ENCODE measurements at regions not wholly inside any gene's neighbourhood (a gene's known extent, or its start where the extent isn't known, plus 50 kb on each side); places are given as distances from the start of the nearest gene placed in this dataset.
A peak's percentile ranks its signal among the peaks of the same experiment; 100 is the strongest.
"Not testable (repeated sequence)": the region's sequence is repeated elsewhere in the genome, so short reads cannot be mapped to it uniquely, and the experiment has no call there.

DNA sequence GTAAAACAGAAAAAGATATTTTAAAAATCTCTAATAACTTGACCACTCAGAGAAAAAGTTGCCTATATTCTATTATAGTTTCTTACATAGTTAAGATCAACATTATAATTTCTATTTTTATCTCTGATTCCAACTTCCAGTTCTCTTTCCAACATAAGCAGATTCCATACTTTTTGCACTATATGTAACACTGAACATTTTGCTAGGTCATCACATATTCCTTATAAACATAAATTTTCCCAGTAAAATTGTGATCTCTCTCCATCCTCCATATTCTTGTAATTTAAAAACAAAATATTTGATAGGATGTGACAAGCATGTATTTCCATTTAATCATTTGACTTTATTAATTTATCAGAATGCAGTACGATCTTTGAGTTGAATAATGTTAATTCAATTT is 170.4 kb upstream of the THSD7A start:
- H3K4me3 ChIP-seq (ENCODE audit: low read depth, low read length), result no peak overlapping the region
- no peaks in the 10 kb centered on the region for H3K27me3 ChIP-seq (ENCODE audit: control insufficient read depth, insufficient read depth, low read length)
- H3K36me3 ChIP-seq (ENCODE audit: control insufficient read depth, insufficient read depth, low read length), result no peaks in the 10 kb centered on the region
- no peaks in the 10 kb centered on the region for H3K9me3 ChIP-seq (ENCODE audit: control insufficient read depth, insufficient read depth, low read length)
- H3K4me1 ChIP-seq (ENCODE audit: control insufficient read depth, insufficient read depth, low read length), result no peaks in the 10 kb centered on the region
- H3K27ac ChIP-seq (ENCODE audit: low read depth, low read length), result no peak overlapping the region
- H3K9ac ChIP-seq (ENCODE audit: low read depth, low read length), result no peak overlapping the region

DNA sequence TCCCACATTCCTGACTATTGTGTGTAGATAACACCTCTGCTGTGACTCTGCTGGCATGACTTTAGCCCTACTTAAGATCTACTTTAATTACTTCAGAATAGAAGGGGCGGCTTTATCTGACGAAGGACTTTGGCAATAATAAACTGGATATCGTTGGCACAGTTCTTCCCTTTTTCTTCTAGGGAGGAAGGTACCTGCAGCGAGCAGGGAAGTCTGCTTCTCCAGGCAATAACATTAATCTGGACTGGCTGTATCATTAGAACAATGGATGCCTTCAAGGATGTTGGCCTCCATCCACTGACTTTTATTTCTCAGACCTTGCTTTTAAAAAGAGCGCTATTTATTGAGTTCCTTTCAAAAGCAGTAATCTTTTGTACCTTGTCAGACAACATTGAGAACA is 172.6 kb upstream of the THSD7A start:
- H3K27ac ChIP-seq (ENCODE audit: low read depth, low read length), result no peak overlapping the region
- H3K9me3 ChIP-seq (ENCODE audit: control insufficient read depth, insufficient read depth, low read length), result no peaks in the 10 kb centered on the region
- no peaks in the 10 kb centered on the region for H3K36me3 ChIP-seq (ENCODE audit: control insufficient read depth, insufficient read depth, low read length)
- no peaks in the 10 kb centered on the region for H3K27me3 ChIP-seq (ENCODE audit: control insufficient read depth, insufficient read depth, low read length)
- no peak overlapping the region for H3K4me3 ChIP-seq (ENCODE audit: low read depth, low read length)
- no peaks in the 10 kb centered on the region for H3K4me1 ChIP-seq (ENCODE audit: control insufficient read depth, insufficient read depth, low read length)
- H3K9ac ChIP-seq (ENCODE audit: low read depth, low read length), result no peak overlapping the region

DNA sequence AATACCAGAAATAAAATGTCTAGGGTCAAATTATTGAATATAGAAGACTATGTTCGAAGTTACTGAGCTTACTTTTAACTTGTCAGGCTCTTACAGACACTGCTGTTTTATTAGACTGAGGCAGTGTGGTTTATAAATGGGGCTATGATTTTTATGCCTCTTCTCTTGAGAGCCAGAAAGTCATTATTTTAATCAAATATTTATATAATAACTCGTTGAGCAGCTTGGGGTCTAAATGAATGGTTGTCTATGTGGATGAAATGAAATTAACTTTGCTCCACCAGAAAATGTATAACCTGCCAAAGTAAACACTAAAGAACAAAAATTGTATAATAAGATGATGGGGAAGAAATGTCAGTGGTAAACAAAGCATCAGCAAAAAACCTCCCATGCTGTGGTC is 175.6 kb upstream of the THSD7A start:
- H3K9me3 ChIP-seq (ENCODE audit: control insufficient read depth, insufficient read depth, low read length), result no peaks in the 10 kb centered on the region
- H3K27ac ChIP-seq (ENCODE audit: low read depth, low read length), result no peak overlapping the region
- H3K36me3 ChIP-seq (ENCODE audit: control insufficient read depth, insufficient read depth, low read length), result no peaks in the 10 kb centered on the region
- H3K4me3 ChIP-seq (ENCODE audit: low read depth, low read length), result no peak overlapping the region
- no peaks in the 10 kb centered on the region for H3K27me3 ChIP-seq (ENCODE audit: control insufficient read depth, insufficient read depth, low read length)
- no peak overlapping the region for H3K9ac ChIP-seq (ENCODE audit: low read depth, low read length)
- no peaks in the 10 kb centered on the region for H3K4me1 ChIP-seq (ENCODE audit: control insufficient read depth, insufficient read depth, low read length)

DNA sequence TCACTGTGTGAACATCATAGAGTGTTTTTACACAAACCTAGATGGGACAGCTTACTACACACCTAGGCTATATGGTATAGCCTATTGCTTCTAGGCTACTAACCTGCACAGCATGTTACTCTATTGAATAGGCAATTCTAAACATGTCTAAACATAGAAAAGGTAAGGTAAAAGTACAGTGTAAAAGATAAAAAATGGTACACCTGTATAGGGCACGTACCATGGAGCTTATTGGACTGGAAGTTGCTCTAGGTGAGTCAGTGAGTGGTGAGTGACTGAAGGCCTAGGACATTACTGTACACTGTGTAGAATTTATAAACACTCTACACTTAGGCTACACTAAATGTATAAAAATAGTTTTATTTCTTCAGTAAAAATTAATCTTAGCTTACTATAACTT is 182.0 kb upstream of the THSD7A start:
- no peaks in the 10 kb centered on the region for H3K9me3 ChIP-seq (ENCODE audit: control insufficient read depth, insufficient read depth, low read length)

DNA sequence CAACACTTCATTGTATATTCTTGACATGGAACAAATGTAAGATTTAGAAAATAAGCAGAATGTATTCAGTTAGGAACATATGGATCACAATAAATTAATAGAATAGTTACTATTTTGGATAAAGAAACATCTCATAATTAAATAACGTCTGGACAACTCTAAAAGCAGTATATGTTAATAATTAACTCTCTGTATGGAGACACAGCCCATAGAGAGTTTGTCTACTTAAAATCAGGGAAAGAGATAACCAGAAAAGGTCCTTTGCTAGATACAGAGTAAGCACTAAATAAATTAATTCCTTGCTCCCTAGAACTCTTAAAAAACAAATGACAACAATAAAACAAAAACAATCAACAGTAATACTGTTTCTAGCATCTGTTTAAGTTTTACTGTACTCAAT is 184.4 kb upstream of the THSD7A start:
- Histone ChIP-seq H3K36me3 (ENCODE audit: control insufficient read depth, insufficient read depth, low read length) (no peaks in the 10 kb centered on the region), H3K9me3 (ENCODE audit: control insufficient read depth, insufficient read depth, low read length) (no peaks in the 10 kb centered on the region), H3K4me1 (ENCODE audit: control insufficient read depth, insufficient read depth, low read length) (peaks cover 6% of the 10 kb centered on the region), H3K27me3 (ENCODE audit: control insufficient read depth, insufficient read depth, low read length) (no peaks in the 10 kb centered on the region), H3K4me3 (ENCODE audit: low read depth, low read length) (no peak overlapping the region), H3K27ac (ENCODE audit: low read depth, low read length) (no peak overlapping the region), H3K9ac (ENCODE audit: low read depth, low read length) (no peak overlapping the region)

More for the DNA sequence above, 182.0 kb upstream of the THSD7A start:
- Histone ChIP-seq H3K27me3 (ENCODE audit: control insufficient read depth, insufficient read depth, low read length) (no peaks in the 10 kb centered on the region), H3K27ac (ENCODE audit: low read depth, low read length) (no peak overlapping the region), H3K36me3 (ENCODE audit: control insufficient read depth, insufficient read depth, low read length) (no peaks in the 10 kb centered on the region), H3K9ac (ENCODE audit: low read depth, low read length) (no peak overlapping the region), H3K4me3 (ENCODE audit: low read depth, low read length) (no peak overlapping the region), H3K4me1 (ENCODE audit: control insufficient read depth, insufficient read depth, low read length) (peaks cover 6% of the 10 kb centered on the region)

DNA sequence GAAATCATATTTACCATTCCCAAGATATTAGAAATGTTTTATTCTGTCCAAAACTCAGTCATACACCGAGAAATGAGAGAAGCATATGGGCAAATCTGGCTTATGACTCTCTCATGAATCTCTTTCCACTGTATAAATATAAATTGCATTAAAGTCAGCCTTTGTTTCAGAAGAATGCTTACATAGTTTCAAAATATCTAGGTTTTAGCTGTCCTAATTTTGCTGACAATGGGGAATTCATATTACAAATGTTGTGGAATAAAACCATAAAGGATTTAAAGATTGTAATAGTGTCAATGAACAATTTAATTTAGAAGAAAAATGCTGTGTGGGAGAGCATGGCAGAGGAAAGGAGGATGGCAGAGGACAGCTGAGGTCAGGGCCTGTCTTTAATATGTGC is 185.0 kb upstream of the THSD7A start:
- H3K36me3 ChIP-seq (ENCODE audit: control insufficient read depth, insufficient read depth, low read length), result no peaks in the 10 kb centered on the region
- H3K27me3 ChIP-seq (ENCODE audit: control insufficient read depth, insufficient read depth, low read length), result no peaks in the 10 kb centered on the region
- H3K27ac ChIP-seq (ENCODE audit: low read depth, low read length), result no peak overlapping the region
- peaks cover 6% of the 10 kb centered on the region for H3K4me1 ChIP-seq (ENCODE audit: control insufficient read depth, insufficient read depth, low read length)
- H3K9ac ChIP-seq (ENCODE audit: low read depth, low read length), result no peak overlapping the region
- no peak overlapping the region for H3K4me3 ChIP-seq (ENCODE audit: low read depth, low read length)
- H3K9me3 ChIP-seq (ENCODE audit: control insufficient read depth, insufficient read depth, low read length), result no peaks in the 10 kb centered on the region

DNA sequence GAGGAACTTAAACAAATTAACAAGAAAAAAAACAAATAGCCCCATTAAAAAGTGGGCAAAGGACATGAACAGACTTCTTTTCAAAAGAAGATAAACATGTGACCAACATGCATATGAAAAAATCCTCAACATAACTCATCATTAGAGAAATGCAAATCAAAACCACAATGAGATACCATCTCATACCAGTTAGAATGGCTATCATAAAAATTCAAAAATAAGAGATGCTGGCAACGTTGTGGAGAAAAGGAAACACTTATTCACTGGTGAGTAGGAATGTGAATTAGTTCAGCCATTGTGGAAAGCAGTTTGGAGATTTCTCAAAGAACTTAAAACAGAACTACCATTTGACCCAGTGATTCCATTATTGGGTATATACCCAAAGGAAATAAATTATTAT is 189.1 kb upstream of the TMEM106B start:
- H3K36me3 ChIP-seq (ENCODE audit: control insufficient read depth, insufficient read depth, low read length); H3K27ac ChIP-seq (ENCODE audit: low read depth, low read length); H3K4me3 ChIP-seq (ENCODE audit: low read depth, low read length); H3K9me3 ChIP-seq (ENCODE audit: control insufficient read depth, insufficient read depth, low read length); H3K4me1 ChIP-seq (ENCODE audit: control insufficient read depth, insufficient read depth, low read length); H3K27me3 ChIP-seq (ENCODE audit: control insufficient read depth, insufficient read depth, low read length); H3K9ac ChIP-seq (ENCODE audit: low read depth, low read length): not testable (repeated sequence)

DNA sequence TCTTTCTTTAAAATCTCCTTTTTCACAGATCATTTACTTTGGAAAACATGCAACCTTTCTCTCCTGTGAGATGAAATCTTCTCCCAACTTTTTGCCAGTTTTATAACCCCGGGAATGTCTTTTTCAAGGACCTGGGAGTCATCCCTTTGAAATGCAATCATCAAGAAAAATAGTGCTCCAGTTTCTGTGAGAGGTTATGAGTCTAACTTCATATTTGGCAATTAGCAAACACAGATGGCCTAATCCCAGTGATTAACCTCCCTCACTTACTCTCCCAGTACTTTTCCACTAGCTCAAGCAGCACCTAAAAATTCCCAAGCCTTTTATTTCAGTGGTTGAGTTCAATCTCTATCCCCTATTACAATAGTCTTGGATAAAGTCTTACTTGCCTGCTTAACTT is 185.8 kb upstream of the TMEM106B start:
- H3K4me1 ChIP-seq (ENCODE audit: control insufficient read depth, insufficient read depth, low read length), result peaks cover 4% of the 10 kb centered on the region; the same call in 1 of the 2 replicates
- no peak overlapping the region for H3K4me3 ChIP-seq (ENCODE audit: low read depth, low read length)
- H3K27ac ChIP-seq (ENCODE audit: low read depth, low read length), result no peak overlapping the region
- H3K9ac ChIP-seq (ENCODE audit: low read depth, low read length), result no peak overlapping the region
- no peaks in the 10 kb centered on the region for H3K27me3 ChIP-seq (ENCODE audit: control insufficient read depth, insufficient read depth, low read length)
- no peaks in the 10 kb centered on the region for H3K9me3 ChIP-seq (ENCODE audit: control insufficient read depth, insufficient read depth, low read length)
- H3K36me3 ChIP-seq (ENCODE audit: control insufficient read depth, insufficient read depth, low read length), result no peaks in the 10 kb centered on the region

DNA sequence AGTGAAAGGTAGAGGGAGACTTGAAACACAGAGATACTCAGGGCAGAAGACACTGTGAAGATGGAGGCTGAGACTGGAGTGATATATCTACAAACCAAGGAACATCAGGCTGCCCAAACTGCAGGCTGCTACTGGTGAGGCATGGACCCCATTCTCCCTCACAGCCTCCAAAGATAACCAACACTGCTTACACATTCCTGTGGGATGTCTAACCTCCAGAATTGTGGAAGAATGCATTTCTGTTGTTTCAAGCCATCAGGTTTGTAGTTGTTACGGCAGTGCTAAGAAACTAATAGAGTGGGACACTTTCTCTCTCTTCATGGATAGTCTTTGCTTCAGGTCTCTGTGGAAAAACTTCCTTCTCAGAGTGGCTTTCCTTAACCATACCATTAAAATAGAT is 182.6 kb upstream of the TMEM106B start:
- Histone ChIP-seq H3K9ac (ENCODE audit: low read depth, low read length) (no peak overlapping the region), H3K36me3 (ENCODE audit: control insufficient read depth, insufficient read depth, low read length) (no peaks in the 10 kb centered on the region), H3K4me1 (ENCODE audit: control insufficient read depth, insufficient read depth, low read length) (peaks cover 27% of the 10 kb centered on the region; the same call in 1 of the 2 replicates), H3K27ac (ENCODE audit: low read depth, low read length) (no peak overlapping the region), H3K4me3 (ENCODE audit: low read depth, low read length) (no peak overlapping the region), H3K27me3 (ENCODE audit: control insufficient read depth, insufficient read depth, low read length) (no peaks in the 10 kb centered on the region), H3K9me3 (ENCODE audit: control insufficient read depth, insufficient read depth, low read length) (no peaks in the 10 kb centered on the region)

DNA sequence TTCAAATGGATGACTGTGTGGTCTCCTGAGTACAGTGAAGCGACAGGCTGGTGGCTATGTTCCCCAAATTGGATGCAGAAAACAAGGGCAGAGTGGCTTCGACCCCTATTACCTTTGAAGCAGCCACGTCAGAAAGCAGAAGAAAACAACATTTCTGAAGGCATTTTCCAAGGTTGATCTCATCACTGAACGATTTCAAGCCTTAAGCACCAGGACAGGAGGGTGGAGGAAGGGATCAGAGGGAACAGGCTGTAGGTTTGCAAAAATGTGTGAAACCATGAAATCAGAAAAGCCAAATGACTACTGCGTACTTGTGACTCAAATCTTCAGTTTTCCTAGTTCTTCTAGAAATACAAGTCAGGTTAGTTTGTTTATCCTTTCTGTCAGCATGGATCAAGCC is 181.0 kb upstream of the TMEM106B start:
- no peaks in the 10 kb centered on the region for H3K9me3 ChIP-seq (ENCODE audit: control insufficient read depth, insufficient read depth, low read length)
- H3K27ac ChIP-seq (ENCODE audit: low read depth, low read length), result peak overlapping the region; percentile 24
- H3K36me3 ChIP-seq (ENCODE audit: control insufficient read depth, insufficient read depth, low read length), result no peaks in the 10 kb centered on the region
- no peak overlapping the region for H3K4me3 ChIP-seq (ENCODE audit: low read depth, low read length)
- no peaks in the 10 kb centered on the region for H3K27me3 ChIP-seq (ENCODE audit: control insufficient read depth, insufficient read depth, low read length)
- H3K4me1 ChIP-seq (ENCODE audit: control insufficient read depth, insufficient read depth, low read length), result peaks cover 27% of the 10 kb centered on the region; the same call in 1 of the 2 replicates
- no peak overlapping the region for H3K9ac ChIP-seq (ENCODE audit: low read depth, low read length)

DNA sequence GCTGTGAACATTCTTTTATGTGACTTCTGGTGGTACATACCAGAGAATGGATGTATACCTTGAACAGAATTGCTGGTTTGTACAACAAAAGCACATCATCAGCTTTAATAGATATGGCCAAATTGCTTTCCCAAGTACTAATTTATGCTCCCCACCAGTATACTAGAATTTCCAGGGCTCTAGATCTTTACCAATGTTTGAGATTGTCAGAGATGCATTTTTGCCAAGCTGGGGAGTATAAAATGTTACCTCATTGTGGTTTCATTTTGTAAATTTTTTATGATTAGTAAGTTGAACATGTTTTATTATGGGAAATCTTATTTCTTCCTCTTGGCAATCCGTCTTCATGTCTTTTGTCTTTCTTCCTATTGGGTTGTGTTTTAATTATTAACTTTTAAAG is 179.9 kb upstream of the TMEM106B start:
- Histone ChIP-seq H3K9ac (ENCODE audit: low read depth, low read length) (no peak overlapping the region), H3K9me3 (ENCODE audit: control insufficient read depth, insufficient read depth, low read length) (no peaks in the 10 kb centered on the region), H3K4me3 (ENCODE audit: low read depth, low read length) (no peak overlapping the region; the same call in 1 of the 2 replicates), H3K27me3 (ENCODE audit: control insufficient read depth, insufficient read depth, low read length) (no peaks in the 10 kb centered on the region), H3K4me1 (ENCODE audit: control insufficient read depth, insufficient read depth, low read length) (peaks cover 27% of the 10 kb centered on the region; the same call in 1 of the 2 replicates), H3K27ac (ENCODE audit: low read depth, low read length) (peak overlapping the region; percentile 74), H3K36me3 (ENCODE audit: control insufficient read depth, insufficient read depth, low read length) (no peaks in the 10 kb centered on the region)

DNA sequence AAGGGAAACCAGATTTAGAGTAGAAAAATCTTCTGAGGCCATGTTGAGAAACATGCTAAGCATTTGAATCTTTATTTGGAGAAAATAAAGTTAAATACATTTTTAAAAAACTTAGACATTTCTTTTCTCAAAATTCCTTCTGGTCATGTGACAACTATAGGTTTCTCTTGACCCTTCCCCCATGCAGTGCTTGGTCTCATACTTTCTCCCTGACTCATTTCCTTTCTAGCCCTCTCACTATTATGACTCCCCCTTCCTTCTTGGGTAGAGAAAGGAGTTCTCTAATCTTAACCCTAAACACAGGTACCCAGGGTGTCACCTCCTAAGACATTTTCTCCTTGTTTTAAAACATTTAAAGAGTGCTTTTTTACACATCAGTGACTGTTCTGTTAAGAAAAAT is 179.5 kb upstream of the TMEM106B start:
- peaks cover 27% of the 10 kb centered on the region; the same call in 1 of the 2 replicates for H3K4me1 ChIP-seq (ENCODE audit: control insufficient read depth, insufficient read depth, low read length)
- peak overlapping the region; percentile 42; the same call in 1 of the 2 replicates for H3K9ac ChIP-seq (ENCODE audit: low read depth, low read length)
- no peaks in the 10 kb centered on the region for H3K9me3 ChIP-seq (ENCODE audit: control insufficient read depth, insufficient read depth, low read length)
- peak overlapping the region; percentile 74 for H3K27ac ChIP-seq (ENCODE audit: low read depth, low read length)
- no peaks in the 10 kb centered on the region for H3K36me3 ChIP-seq (ENCODE audit: control insufficient read depth, insufficient read depth, low read length)
- no peaks in the 10 kb centered on the region for H3K27me3 ChIP-seq (ENCODE audit: control insufficient read depth, insufficient read depth, low read length)
- no peak overlapping the region; the same call in 1 of the 2 replicates for H3K4me3 ChIP-seq (ENCODE audit: low read depth, low read length)

Data from HUES48 (cell line).